Suprapubic skin (tissue), 3 donors: ENCODE measurements at regions not wholly inside any gene's neighbourhood (a gene's known extent, or its start where the extent isn't known, plus 50 kb on each side); places are given as distances from the start of the nearest gene placed in this dataset.

ENCODE experiments used
- POLR2A ChIP-seq, 2 donors: fragments of 450-650 bp; IDR thresholded peaks; one replicate each; pipeline ENCODE4 v1.6.1; 2017; ENCODE audit warnings: antibody characterized with exemption in 2 of 2, mild to moderate bottlenecking in 2 of 2, moderate library complexity in 2 of 2
- TF ChIP-seq, protein P1 (sequence below), 2 donors: fragments of 200-600 bp in 1 of 2; fragments of 450-650 bp in 1 of 2; sonication (generic) in 1 of 2; IDR thresholded peaks; one replicate each; pipeline ENCODE4 v1.5.1; 2016 to 2019; ENCODE audit warnings: antibody characterized with exemption in 2 of 2, mild to moderate bottlenecking in 1 of 2, moderate library complexity in 1 of 2

DNA sequence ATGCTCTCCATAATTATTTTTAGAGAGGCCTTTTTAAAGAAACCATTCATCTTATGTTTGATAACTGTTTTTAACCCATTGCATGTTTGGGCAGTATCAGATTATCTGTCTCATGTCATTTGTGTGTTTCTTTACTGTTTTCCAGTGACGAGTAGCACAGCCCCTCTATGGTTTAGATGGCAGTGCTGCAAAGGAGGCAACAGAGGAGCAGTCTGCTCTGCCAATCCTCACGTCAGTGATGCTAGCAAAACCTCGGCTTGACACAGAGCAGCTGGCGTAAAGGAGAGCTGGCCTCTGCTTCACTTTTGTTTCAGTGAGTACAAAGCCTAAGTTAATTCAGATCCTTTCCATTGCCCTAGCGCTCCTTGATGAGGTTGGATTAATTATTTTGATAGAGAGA is 80.4 kb upstream of the GARIN1A start:
- TF ChIP-seq, protein P1, sequence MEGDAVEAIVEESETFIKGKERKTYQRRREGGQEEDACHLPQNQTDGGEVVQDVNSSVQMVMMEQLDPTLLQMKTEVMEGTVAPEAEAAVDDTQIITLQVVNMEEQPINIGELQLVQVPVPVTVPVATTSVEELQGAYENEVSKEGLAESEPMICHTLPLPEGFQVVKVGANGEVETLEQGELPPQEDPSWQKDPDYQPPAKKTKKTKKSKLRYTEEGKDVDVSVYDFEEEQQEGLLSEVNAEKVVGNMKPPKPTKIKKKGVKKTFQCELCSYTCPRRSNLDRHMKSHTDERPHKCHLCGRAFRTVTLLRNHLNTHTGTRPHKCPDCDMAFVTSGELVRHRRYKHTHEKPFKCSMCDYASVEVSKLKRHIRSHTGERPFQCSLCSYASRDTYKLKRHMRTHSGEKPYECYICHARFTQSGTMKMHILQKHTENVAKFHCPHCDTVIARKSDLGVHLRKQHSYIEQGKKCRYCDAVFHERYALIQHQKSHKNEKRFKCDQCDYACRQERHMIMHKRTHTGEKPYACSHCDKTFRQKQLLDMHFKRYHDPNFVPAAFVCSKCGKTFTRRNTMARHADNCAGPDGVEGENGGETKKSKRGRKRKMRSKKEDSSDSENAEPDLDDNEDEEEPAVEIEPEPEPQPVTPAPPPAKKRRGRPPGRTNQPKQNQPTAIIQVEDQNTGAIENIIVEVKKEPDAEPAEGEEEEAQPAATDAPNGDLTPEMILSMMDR (IDR thresholded peaks at IDR 0.05), result no peak
- TF ChIP-seq POLR2A (IDR thresholded peaks at IDR 0.05), result no peak
